ENCODE measurements at regions not wholly inside any gene's neighbourhood (a gene's known extent, or its start where the extent isn't known, plus 50 kb on each side); places are given as distances from the start of the nearest gene placed in this dataset.

DNA sequence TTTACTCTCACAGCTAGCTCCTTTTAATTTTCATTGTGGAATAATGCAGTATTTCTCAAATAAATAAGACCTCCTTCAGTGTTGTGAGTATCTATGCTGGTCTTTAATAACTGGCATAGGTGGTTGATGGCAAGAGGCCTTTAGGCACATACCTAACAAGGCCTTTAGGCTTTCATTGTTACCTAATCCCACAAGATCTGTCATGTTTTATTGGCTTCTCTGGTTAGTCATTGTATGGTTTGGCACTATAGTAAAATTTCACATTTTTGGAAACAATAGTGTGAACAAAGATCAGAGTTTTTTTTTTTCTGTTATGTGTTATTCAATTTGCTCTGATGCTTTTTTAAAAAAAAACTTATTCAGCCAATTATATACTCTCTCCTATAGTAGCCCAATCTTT lies 89.8 kb upstream of the NEUROD1 start:
- no peak for DNase-seq (ENCODE audit: low read depth)

- no peak for DNase-seq (ENCODE audit: low read depth)
Measured at GRCh38 chr2:181771356-181771755, 91.0 kb upstream of the NEUROD1 start.

- no peak for DNase-seq (ENCODE audit: low read depth)
Measured at GRCh38 chr2:181772334-181772733, 92.0 kb upstream of the NEUROD1 start.

GRCh38 chr2:181772777-181773176 lies 92.5 kb upstream of the NEUROD1 start:
- DNase-seq (ENCODE audit: low read depth) = no peak

- no peak for DNase-seq (ENCODE audit: low read depth)
Measured at GRCh38 chr2:181774685-181775084, 94.4 kb upstream of the NEUROD1 start.

DNA sequence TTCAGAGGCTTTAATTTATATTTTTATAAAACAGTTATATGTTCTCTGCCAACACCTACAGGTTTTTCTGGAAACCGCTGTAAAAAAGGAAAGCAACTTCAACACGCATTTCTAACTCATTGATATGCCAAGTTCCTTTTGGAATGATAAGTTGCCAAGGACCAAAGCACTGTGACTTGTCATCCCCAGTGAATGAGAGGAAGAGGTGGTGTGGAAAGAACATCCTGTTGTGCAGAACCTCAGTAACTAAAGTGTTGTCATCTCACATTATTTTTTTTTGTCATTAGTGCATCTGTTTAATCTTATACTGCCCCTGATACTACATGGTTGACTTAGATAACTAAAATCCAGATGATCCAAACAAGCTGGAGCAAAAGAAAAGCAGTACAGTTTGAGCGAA lies 96.0 kb upstream of the NEUROD1 start:
- DNase-seq (ENCODE audit: low read depth) = no peak

DNA sequence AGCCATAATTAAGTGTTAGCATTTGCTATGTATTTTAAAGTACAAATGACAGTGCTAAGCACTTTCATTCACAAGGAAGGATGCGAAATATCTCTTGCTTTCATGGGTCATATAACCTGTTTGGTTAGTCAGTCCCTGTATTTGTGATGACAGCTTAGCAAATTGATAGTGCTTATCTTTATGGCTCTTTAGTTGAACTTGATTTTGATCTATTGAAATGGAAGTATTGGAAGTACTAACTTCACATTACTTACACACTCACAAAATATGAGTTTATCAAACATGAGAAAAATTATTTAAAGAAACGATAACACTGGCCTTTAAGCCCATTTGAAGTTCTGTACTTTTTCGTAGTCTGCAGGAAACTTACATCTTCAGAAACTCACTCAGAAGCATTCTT lies 97.4 kb upstream of the NEUROD1 start:
- no peak for DNase-seq (ENCODE audit: low read depth)

GRCh38 chr2:181778621-181779201 lies 98.4 kb upstream of the NEUROD1 start:
- no peak for DNase-seq (ENCODE audit: low read depth)

DNA sequence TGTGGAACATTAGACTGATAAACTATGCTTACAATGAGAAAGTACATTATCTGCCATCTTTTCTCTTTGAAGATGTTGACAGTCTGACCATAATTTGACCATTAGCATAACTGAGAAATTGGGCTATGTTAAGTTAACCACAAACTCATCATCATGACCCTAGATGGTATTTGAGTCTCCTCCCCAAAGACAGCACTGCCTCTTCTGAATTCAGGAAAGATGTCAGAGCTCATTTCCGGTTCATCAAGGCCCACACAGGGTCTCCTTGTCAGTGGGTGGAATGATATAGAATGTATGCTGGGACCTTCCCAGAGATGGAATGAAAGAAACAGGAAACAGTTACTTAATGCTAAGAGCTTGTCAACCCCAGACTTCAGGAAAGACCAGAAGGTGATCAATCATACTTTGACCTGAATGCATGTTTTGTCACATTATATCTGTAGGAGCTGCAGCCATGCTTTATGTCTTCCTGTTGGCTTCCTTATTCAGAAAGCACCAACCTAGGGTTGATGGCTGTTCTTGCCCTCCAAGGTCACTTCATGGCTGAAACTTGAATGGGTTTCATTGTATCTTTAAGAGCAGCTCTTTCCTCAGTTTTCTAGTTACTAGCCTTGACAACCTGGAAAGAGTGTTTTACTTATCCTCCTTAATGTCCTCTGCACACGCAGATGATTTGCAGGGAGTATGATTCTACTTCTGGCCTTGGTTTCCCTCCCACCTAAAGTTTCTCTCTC lies 99.1 kb upstream of the NEUROD1 start:
- DNase-seq (ENCODE audit: low read depth) = no peak

DNA sequence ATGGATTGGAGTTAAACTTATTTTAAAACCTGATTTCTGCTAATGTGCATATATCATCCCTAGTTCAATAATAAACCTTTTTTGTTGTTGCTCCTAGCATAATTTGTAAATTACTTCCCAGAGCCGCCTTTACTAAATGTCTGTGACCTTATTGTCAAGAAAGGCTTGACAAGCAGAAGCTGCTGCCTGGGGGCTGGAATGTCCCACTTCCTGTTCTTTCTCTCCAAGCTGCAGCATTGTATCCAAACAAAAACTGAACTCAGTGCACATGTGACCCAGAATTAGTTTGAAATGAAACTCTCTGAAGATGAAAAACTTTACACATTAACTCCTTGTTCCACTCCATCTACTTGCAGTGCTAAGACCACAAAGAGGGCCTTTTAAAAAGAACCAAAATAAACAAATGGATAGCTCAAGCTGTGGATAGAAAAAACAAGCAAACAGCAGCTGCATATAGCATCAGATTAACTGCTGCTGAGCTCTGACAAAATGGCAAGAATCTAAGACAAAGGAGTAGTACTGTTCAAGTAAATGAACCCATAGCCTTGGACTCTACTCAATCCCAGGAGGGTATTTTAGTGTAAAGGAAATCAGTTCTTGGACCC lies 99.8 kb upstream of the NEUROD1 start:
- no peak for DNase-seq (ENCODE audit: low read depth)

GRCh38 chr2:181780657-181781056 lies 100.3 kb upstream of the NEUROD1 start:
- DNase-seq (ENCODE audit: low read depth) = no peak

- no peak for DNase-seq (ENCODE audit: low read depth)
Measured at GRCh38 chr2:181781078-181781786, 100.9 kb upstream of the NEUROD1 start.

GRCh38 chr2:181782660-181783059 lies 102.3 kb upstream of the NEUROD1 start:
- DNase-seq (ENCODE audit: low read depth) = no peak

DNA sequence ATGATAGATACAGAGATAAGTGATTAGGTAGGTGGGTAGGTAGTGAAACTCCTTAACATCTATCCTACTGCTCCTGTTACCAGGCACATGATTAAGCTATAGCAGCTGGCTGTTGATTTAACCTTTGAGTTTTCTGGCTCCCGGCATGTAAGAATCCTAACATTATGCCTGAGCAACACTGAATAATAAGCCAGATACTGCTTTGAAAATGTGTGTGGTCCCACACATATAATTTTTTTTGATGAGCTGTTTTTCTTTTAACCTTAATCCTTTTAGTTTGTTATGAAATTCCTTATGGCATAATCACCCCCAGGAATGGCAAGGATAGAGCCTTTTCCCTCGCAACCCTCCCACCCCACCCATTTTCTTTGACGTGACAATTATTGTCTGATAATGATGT lies 104.2 kb upstream of the NEUROD1 start:
- no peak for DNase-seq (ENCODE audit: low read depth)

GRCh38 chr2:181785691-181786344 lies 105.5 kb upstream of the NEUROD1 start:
- DNase-seq (ENCODE audit: low read depth) = peak; percentile 70

GRCh38 chr2:181786371-181787228 lies 104.9 kb upstream of the ITPRID2 start:
- no peak for DNase-seq (ENCODE audit: low read depth)

DNA sequence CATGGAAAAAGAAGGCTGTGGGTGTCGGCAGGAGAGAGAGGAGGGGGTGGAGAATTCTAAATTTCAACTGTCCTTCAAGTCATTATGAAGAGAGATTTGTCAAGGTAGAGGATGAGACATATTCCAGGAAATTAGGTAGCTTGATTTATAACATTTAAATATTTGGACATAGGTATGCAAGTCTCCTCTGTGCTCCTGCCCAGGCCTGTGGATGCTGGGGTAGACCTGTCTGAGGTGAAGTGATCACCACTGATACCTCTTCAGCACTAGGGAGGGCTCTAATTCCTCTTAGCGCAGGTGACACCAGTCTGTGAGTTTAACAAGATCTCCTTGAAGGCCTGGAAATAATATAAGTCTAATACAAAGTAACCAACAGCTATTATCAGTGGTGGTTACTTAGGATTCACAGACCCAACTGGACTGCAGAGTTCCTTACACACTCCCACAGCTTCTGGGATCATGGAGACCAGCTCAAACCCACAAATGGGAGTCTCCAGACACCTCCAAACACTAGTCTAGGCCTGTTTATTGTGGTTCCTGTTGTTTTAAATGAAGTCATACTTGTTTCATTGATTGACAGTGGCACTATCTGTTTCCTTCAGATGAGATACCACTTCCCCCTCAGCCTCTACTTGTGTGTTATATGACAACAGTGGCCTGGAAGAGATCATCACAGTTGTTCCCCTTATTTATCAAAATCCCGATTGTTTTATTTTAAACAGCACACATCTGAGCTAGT lies 104.1 kb upstream of the ITPRID2 start:
- no peak for DNase-seq (ENCODE audit: low read depth)

GRCh38 chr2:181788897-181789555 lies 102.5 kb upstream of the ITPRID2 start:
- no peak for DNase-seq (ENCODE audit: low read depth)

- DNase-seq (ENCODE audit: low read depth) = no peak
Measured at GRCh38 chr2:181789827-181790448, 101.6 kb upstream of the ITPRID2 start.

Data from GM04504 (cell line).